WTC11 (cell line): ENCODE measurements at regions not wholly inside any gene's neighbourhood (a gene's known extent, or its start where the extent isn't known, plus 50 kb on each side); places are given as distances from the start of the nearest gene placed in this dataset.

Experiments
- ATAC-seq: fragments of 200-7000 bp; cut with Tn5 transposase; 2 replicates; pipeline ENCODE4 v1.10.0; 2021; ENCODE audit warnings: mild to moderate bottlenecking, moderate library complexity
- CTCF ChIA-PET: fragments of 300-600 bp; sonication (Branson Sonifier 250); formaldehyde crosslinking; loops from one replicate; lab custom pipeline; 2021; ENCODE audit warnings: antibody characterized with exemption; lab: Charles Lee
- POLR2A ChIA-PET: fragments of 350-600 bp; sonication (Branson Sonifier 250); formaldehyde crosslinking; loops from one replicate; lab custom pipeline; 2021; ENCODE audit warnings: antibody characterized with exemption; lab: Charles Lee
- DNase-seq: peaks from one replicate; pipeline ENCODE4 v3.0.0; 2021; ENCODE audit warnings: low spot score
- H3K27ac Mint-ChIP-seq: 2 replicates; pipeline ENCODE4 v1.8.0; 2021; ENCODE audit warnings: mixed read lengths
- H3K27me3 Mint-ChIP-seq: 2 replicates; pipeline ENCODE4 v1.8.0; 2021; ENCODE audit warnings: low read depth, mild to moderate bottlenecking, moderate library complexity, mixed read lengths
- H3K36me3 Mint-ChIP-seq: 2 replicates; pipeline ENCODE4 v1.8.0; 2021; ENCODE audit warnings: mixed read lengths
- H3K4me1 Mint-ChIP-seq: 2 replicates; pipeline ENCODE4 v1.8.0; 2022; ENCODE audit warnings: mixed read lengths
- H3K4me3 Mint-ChIP-seq: 2 replicates; pipeline ENCODE4 v1.8.0; 2021; ENCODE audit warnings: mild to moderate bottlenecking, moderate library complexity, mixed read lengths
- H3K9me3 Mint-ChIP-seq: 2 replicates; pipeline ENCODE4 v1.8.0; 2021; ENCODE audit warnings: mixed read lengths
- ATF2 ChIP-seq: sonication (generic); formaldehyde crosslinking; IDR thresholded peaks from 2 replicates; pipeline ENCODE4 v1.8.1; 2022; ENCODE audit warnings: low read depth, missing genetic modification reagents, borderline replicate concordance
- CDX4 ChIP-seq: fragments of 250-450 bp; sonication (Bioruptor Pico); IDR thresholded peaks from 2 replicates; pipeline ENCODE4 v1.9.0; 2021; ENCODE audit warnings: moderate library complexity, mild to moderate bottlenecking, inconsistent platforms, borderline replicate concordance
- CREB1 ChIP-seq: sonication (generic); formaldehyde crosslinking; IDR thresholded peaks from 2 replicates; pipeline ENCODE4 v1.8.0; 2023; ENCODE audit warnings: mild to moderate bottlenecking, missing genetic modification reagents
- ELF4 ChIP-seq: sonication (generic); formaldehyde crosslinking; IDR thresholded peaks from 2 replicates; pipeline ENCODE4 v1.8.1; 2022; ENCODE audit warnings: low read depth, mild to moderate bottlenecking, moderate library complexity, missing genetic modification reagents
- FOXP4 ChIP-seq: sonication (generic); formaldehyde crosslinking; IDR thresholded peaks from 2 replicates; pipeline ENCODE4 v1.8.0; 2022; ENCODE audit warnings: mild to moderate bottlenecking, missing genetic modification reagents
- GABPB1 ChIP-seq: sonication (generic); formaldehyde crosslinking; IDR thresholded peaks from 2 replicates; pipeline ENCODE4 v1.8.1; 2023; ENCODE audit warnings: mild to moderate bottlenecking, missing genetic modification reagents
- NR1H2 ChIP-seq: sonication (generic); formaldehyde crosslinking; IDR thresholded peaks from 2 replicates; pipeline ENCODE4 v1.9.0; 2021; ENCODE audit warnings: mild to moderate bottlenecking, moderate library complexity, missing genetic modification reagents
- RELA ChIP-seq: sonication (generic); formaldehyde crosslinking; IDR thresholded peaks from 2 replicates; pipeline ENCODE4 v1.8.1; 2022; ENCODE audit warnings: missing genetic modification reagents, mild to moderate bottlenecking, borderline replicate concordance
- RORB ChIP-seq: fragments of 250-450 bp; sonication (Bioruptor Pico); IDR thresholded peaks from 2 replicates; pipeline ENCODE4 v1.9.0; 2021; ENCODE audit warnings: mild to moderate bottlenecking
- STAT6 ChIP-seq: sonication (generic); formaldehyde crosslinking; conservative IDR thresholded peaks from 2 replicates; pipeline ENCODE4 v1.8.1; 2023; ENCODE audit warnings: mild to moderate bottlenecking, low read depth, missing genetic modification reagents, moderate library complexity
- USF2 ChIP-seq: sonication (generic); formaldehyde crosslinking; IDR thresholded peaks from 2 replicates; pipeline ENCODE4 v1.8.1; 2023; ENCODE audit warnings: mild to moderate bottlenecking, missing genetic modification reagents, moderate library complexity
- ZBTB21 ChIP-seq: sonication (generic); formaldehyde crosslinking; IDR thresholded peaks from 2 replicates; pipeline ENCODE4 v1.8.1; 2023; ENCODE audit warnings: mild to moderate bottlenecking, missing genetic modification reagents, borderline replicate concordance
- ZMAT4 ChIP-seq: fragments of 250-450 bp; sonication (Bioruptor Pico); IDR thresholded peaks from 2 replicates; pipeline ENCODE4 v1.9.0; 2021; ENCODE audit warnings: mild to moderate bottlenecking
- ZNF219 ChIP-seq: sonication (generic); formaldehyde crosslinking; IDR thresholded peaks from 2 replicates; pipeline ENCODE4 v1.8.0; 2023; ENCODE audit warnings: missing genetic modification reagents, mild to moderate bottlenecking, borderline replicate concordance
- ZNF263 ChIP-seq: sonication (generic); formaldehyde crosslinking; IDR thresholded peaks from 2 replicates; pipeline ENCODE4 v1.8.1; 2022; ENCODE audit warnings: low read depth, mild to moderate bottlenecking, moderate library complexity, missing genetic modification reagents
- ZNF396 ChIP-seq: fragments of 250-450 bp; sonication (Bioruptor Pico); IDR thresholded peaks from 2 replicates; pipeline ENCODE4 v1.8.0; 2021; ENCODE audit warnings: mild to moderate bottlenecking, moderate library complexity, borderline replicate concordance
- ZNF671 ChIP-seq: fragments of 250-450 bp; sonication (Bioruptor Pico); IDR thresholded peaks from 2 replicates; pipeline ENCODE4 v1.8.0; 2021; ENCODE audit warnings: mild to moderate bottlenecking
- TF ChIP-seq, protein P1 (sequence below): fragments of 250-450 bp; sonication (Bioruptor Pico); IDR thresholded peaks from 2 replicates; pipeline ENCODE4 v1.8.0; 2021; ENCODE audit warnings: mild to moderate bottlenecking
- TF ChIP-seq, protein P2 (sequence below): sonication (generic); formaldehyde crosslinking; IDR thresholded peaks from 2 replicates; pipeline ENCODE4 v1.8.1; 2023; ENCODE audit warnings: mild to moderate bottlenecking, missing genetic modification reagents, borderline replicate concordance

DNA sequence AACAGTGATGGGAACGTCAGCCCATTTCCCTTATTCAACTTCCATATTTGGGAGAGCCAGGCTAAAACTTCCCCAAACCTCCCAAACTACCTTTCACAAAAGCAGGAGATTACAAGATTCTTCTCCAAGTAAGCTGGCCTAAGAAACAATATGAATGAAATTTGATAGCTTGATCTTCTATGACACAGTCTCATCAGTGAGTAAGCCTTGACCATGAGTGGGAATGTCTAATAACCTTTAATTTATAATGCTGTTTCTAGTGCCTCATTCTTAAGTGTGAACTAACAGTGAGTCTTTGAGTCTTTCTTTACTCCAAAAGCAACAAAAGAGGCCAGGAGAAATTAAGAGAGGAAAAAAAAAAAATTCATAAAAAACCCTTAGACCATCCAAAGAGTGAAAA lies 1379.9 kb downstream of the EFNA5 start:
- Mint-ChIP-seq H3K27ac (no peak overlapping the region), H3K36me3 (no peaks in the 10 kb centered on the region), H3K9me3 (no peaks in the 10 kb centered on the region), H3K4me1 (peaks cover 21% of the 10 kb centered on the region), H3K4me3 (no peak overlapping the region), H3K27me3 (no peaks in the 10 kb centered on the region)
- POLR2A ChIA-PET: no interaction called here
- no peak for TF ChIP-seq CREB1
- no peak for ATAC-seq
- CTCF ChIA-PET: no interaction called here
- DNase-seq: no peak

GRCh38 chr5:106288979-106289378 lies 1381.8 kb downstream of the EFNA5 start:
- ChIA-PET POLR2A (no interaction called here), CTCF (no interaction called here)
- DNase-seq: no peak
- TF ChIP-seq GABPB1 (CRISPR knock-in tag): no peak
- TF ChIP-seq, protein P1, sequence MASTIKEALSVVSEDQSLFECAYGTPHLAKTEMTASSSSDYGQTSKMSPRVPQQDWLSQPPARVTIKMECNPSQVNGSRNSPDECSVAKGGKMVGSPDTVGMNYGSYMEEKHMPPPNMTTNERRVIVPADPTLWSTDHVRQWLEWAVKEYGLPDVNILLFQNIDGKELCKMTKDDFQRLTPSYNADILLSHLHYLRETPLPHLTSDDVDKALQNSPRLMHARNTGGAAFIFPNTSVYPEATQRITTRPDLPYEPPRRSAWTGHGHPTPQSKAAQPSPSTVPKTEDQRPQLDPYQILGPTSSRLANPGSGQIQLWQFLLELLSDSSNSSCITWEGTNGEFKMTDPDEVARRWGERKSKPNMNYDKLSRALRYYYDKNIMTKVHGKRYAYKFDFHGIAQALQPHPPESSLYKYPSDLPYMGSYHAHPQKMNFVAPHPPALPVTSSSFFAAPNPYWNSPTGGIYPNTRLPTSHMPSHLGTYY: no peak
- TF ChIP-seq ATF2 (CRISPR knock-in tag): no peak
- no peak for TF ChIP-seq ZNF396 (CRISPR knock-in tag)
- TF ChIP-seq STAT6 (CRISPR knock-in tag): no peak
- no peak for TF ChIP-seq ELF4
- no peak for TF ChIP-seq ZNF263 (CRISPR knock-in tag)
- no peak for TF ChIP-seq USF2 (CRISPR knock-in tag)
- TF ChIP-seq, protein P2, sequence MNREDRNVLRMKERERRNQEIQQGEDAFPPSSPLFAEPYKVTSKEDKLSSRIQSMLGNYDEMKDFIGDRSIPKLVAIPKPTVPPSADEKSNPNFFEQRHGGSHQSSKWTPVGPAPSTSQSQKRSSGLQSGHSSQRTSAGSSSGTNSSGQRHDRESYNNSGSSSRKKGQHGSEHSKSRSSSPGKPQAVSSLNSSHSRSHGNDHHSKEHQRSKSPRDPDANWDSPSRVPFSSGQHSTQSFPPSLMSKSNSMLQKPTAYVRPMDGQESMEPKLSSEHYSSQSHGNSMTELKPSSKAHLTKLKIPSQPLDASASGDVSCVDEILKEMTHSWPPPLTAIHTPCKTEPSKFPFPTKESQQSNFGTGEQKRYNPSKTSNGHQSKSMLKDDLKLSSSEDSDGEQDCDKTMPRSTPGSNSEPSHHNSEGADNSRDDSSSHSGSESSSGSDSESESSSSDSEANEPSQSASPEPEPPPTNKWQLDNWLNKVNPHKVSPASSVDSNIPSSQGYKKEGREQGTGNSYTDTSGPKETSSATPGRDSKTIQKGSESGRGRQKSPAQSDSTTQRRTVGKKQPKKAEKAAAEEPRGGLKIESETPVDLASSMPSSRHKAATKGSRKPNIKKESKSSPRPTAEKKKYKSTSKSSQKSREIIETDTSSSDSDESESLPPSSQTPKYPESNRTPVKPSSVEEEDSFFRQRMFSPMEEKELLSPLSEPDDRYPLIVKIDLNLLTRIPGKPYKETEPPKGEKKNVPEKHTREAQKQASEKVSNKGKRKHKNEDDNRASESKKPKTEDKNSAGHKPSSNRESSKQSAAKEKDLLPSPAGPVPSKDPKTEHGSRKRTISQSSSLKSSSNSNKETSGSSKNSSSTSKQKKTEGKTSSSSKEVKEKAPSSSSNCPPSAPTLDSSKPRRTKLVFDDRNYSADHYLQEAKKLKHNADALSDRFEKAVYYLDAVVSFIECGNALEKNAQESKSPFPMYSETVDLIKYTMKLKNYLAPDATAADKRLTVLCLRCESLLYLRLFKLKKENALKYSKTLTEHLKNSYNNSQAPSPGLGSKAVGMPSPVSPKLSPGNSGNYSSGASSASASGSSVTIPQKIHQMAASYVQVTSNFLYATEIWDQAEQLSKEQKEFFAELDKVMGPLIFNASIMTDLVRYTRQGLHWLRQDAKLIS (CRISPR knock-in tag): no peak
- no peak for TF ChIP-seq ZBTB21 (CRISPR knock-in tag)
- TF ChIP-seq RORB (CRISPR knock-in tag): no peak
- no peak for TF ChIP-seq ZMAT4 (CRISPR knock-in tag)
- TF ChIP-seq ZNF219 (CRISPR knock-in tag): no peak
- no peak for TF ChIP-seq CDX4 (CRISPR knock-in tag)
- no peak for TF ChIP-seq FOXP4
- TF ChIP-seq RELA (CRISPR knock-in tag): no peak
- TF ChIP-seq ZNF671: no peak
- no peak for TF ChIP-seq NR1H2 (CRISPR knock-in tag)
- H3K4me3 Mint-ChIP-seq: no peak overlapping the region
- no peaks in the 10 kb centered on the region for H3K9me3 Mint-ChIP-seq
- no peak for ATAC-seq
- H3K27ac Mint-ChIP-seq: no peak overlapping the region
- no peaks in the 10 kb centered on the region for H3K36me3 Mint-ChIP-seq
- H3K27me3 Mint-ChIP-seq: no peaks in the 10 kb centered on the region
- peaks cover 10% of the 10 kb centered on the region for H3K4me1 Mint-ChIP-seq
